Epithelial cell of proximal tubule (primary cell): ENCODE measurements at regions not wholly inside any gene's neighbourhood (a gene's known extent, or its start where the extent isn't known, plus 50 kb on each side); places are given as distances from the start of the nearest gene placed in this dataset.

Experiments
- DNase-seq: peaks from one replicate; pipeline ENCODE4 v3.0.0-alpha.2; 2011; ENCODE audit warnings: low read depth
- H3K4me3 ChIP-seq: 2 replicates; pipeline ENCODE4 v1.5.1; 2011; ENCODE audit warnings: low read depth, mild to moderate bottlenecking, low read length
- CTCF ChIP-seq: conservative IDR thresholded peaks from 2 replicates; pipeline ENCODE4 v1.5.1; 2012; ENCODE audit warnings: low read depth, mild to moderate bottlenecking, low read length

- DNase-seq = no peak
- H3K4me3 ChIP-seq = no peak overlapping the region
- TF ChIP-seq CTCF = no peak
Measured at GRCh38 chr4:17310269-17310652, 201.6 kb downstream of the QDPR start.

GRCh38 chr4:17309567-17310268, 202.2 kb downstream of the QDPR start:
- no peak overlapping the region for H3K4me3 ChIP-seq
- TF ChIP-seq CTCF = no peak
- no peak for DNase-seq

GRCh38 chr4:17301869-17302268, 210.0 kb downstream of the QDPR start:
- DNase-seq = no peak
- TF ChIP-seq CTCF = no peak

GRCh38 chr4:17301266-17301665, 210.6 kb downstream of the QDPR start:
- H3K4me3 ChIP-seq = no peak overlapping the region
- TF ChIP-seq CTCF = no peak
- no peak for DNase-seq

More at GRCh38 chr4:17301869-17302268, 210.0 kb downstream of the QDPR start:
- no peak overlapping the region for H3K4me3 ChIP-seq

- no peak overlapping the region for H3K4me3 ChIP-seq
- no peak for TF ChIP-seq CTCF
- no peak for DNase-seq
Measured at GRCh38 chr4:17296921-17297890, 214.7 kb downstream of the QDPR start.

- no peak for DNase-seq
- no peak overlapping the region for H3K4me3 ChIP-seq
- no peak for TF ChIP-seq CTCF
Measured at GRCh38 chr4:17293901-17294300, 218.0 kb downstream of the QDPR start.
